BJ (cell line): ENCODE measurements at regions not wholly inside any gene's neighbourhood (a gene's known extent, or its start where the extent isn't known, plus 50 kb on each side); places are given as distances from the start of the nearest gene placed in this dataset.

ENCODE experiments used
- CTCF ChIA-PET: fragments of 350-600 bp; formaldehyde crosslinking; extraction: SDS; loops from one replicate; lab custom pipeline; 2021; ENCODE audit warnings: antibody characterized with exemption, inconsistent platforms; lab: Yijun Ruan, JAX
- POLR2A ChIA-PET: fragments of 300-600 bp; sonication (Branson Sonifier 250); formaldehyde crosslinking; extraction: SDS; loops from one replicate; lab custom pipeline; 2021; ENCODE audit warnings: antibody characterized with exemption; lab: Charles Lee
- DNase-seq: peaks from one replicate; pipeline ENCODE4 v3.0.0-alpha.2; 2011; ENCODE audit warnings: low read depth
- H3K27me3 ChIP-seq: 2 replicates; pipeline ENCODE4 v1.6.0; 2011; ENCODE audit warnings: low read length; ENCODE audit not compliant: control insufficient read depth, insufficient read depth
- H3K36me3 ChIP-seq: 2 replicates; pipeline ENCODE4 v1.5.1; 2011; ENCODE audit warnings: low read length; ENCODE audit not compliant: control insufficient read depth, insufficient read depth
- H3K4me3 ChIP-seq: 2 replicates; pipeline ENCODE4 v1.5.1; 2011; ENCODE audit warnings: low read depth, mild to moderate bottlenecking, control low read depth, low read length
- TF ChIP-seq, protein P1 (sequence below): IDR thresholded peaks from 2 replicates; pipeline ENCODE4 v1.5.1; 2011; ENCODE audit warnings: low read depth, mild to moderate bottlenecking, control low read depth, inconsistent platforms, low read length, moderate library complexity; ENCODE audit not compliant: insufficient read depth

DNA sequence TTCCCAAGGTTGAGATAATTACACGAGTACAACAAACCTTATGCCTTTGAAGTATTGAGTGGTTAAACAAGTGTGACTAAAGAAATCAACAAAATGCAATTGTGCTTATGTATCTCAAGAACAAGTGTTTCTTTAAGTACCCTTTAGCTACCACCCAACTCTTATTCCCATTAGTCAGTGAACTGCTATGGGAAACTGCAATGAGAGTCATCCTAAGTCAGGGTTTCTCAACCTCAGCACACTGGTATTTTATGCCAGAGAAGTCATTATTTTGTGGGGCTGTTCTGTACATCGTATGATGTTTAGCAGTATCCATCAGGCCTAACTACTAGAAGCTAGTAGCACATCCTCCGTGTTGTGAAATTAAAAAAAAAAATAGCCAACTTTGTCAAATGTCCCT is 549.1 kb upstream of the BOD1L1 start:
- CTCF ChIA-PET, result no interaction called here
- TF ChIP-seq, protein P1, sequence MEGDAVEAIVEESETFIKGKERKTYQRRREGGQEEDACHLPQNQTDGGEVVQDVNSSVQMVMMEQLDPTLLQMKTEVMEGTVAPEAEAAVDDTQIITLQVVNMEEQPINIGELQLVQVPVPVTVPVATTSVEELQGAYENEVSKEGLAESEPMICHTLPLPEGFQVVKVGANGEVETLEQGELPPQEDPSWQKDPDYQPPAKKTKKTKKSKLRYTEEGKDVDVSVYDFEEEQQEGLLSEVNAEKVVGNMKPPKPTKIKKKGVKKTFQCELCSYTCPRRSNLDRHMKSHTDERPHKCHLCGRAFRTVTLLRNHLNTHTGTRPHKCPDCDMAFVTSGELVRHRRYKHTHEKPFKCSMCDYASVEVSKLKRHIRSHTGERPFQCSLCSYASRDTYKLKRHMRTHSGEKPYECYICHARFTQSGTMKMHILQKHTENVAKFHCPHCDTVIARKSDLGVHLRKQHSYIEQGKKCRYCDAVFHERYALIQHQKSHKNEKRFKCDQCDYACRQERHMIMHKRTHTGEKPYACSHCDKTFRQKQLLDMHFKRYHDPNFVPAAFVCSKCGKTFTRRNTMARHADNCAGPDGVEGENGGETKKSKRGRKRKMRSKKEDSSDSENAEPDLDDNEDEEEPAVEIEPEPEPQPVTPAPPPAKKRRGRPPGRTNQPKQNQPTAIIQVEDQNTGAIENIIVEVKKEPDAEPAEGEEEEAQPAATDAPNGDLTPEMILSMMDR, result no peak
- no peak for DNase-seq
- POLR2A ChIA-PET, result no interaction called here
- Histone ChIP-seq H3K4me3 (no peak overlapping the region), H3K27me3 (no peaks in the 10 kb centered on the region), H3K36me3 (no peaks in the 10 kb centered on the region)

DNA sequence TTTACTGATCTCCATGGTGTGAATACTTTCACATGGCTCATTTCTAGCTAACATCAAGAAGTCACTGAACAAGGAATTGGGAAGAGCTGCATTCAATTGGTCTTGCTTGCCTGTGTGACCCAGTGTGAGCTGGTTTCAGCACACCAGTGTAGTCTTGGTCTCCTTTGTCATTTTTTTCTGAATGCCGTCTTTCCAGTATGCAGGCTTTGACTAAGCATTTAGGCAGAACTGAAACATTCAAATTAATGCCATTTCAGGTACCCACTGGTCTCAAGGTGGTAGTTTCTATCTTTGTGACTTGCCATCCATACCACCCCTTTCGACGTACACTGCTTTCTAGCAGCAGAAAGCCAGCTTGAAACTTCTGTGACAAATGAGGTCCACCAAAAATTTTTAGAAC is 550.5 kb upstream of the BOD1L1 start:
- H3K4me3 ChIP-seq, result no peak overlapping the region
- ChIA-PET CTCF (interaction anchor here (1.2 kb wide), 1 partner anchor 16 kb away, joined by 3 read pairs; no protein-coding TSS in a partner anchor), POLR2A (no interaction called here)
- no peaks in the 10 kb centered on the region for H3K27me3 ChIP-seq
- TF ChIP-seq, protein P1, result no peak
- H3K36me3 ChIP-seq, result no peaks in the 10 kb centered on the region
- DNase-seq, result no peak

DNA sequence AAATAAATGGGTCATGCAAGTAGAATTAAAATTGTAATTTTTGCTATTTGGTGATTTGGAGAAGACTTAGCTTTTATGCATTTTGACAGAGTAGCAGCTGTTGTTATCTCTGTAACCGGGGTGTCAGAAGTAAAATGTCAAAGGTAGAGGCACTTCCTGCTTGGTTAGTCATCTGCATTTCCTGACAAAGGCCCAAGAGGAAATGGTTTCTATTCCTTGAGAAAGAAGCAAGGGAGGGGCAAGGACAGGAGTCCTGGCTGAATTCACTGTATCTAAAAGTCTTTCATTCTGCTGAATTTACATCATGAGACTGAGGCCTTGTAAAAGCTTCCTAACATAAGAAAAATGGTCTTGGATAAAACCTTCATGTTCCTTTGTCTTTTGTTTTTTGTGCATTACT is 550.9 kb upstream of the BOD1L1 start:
- no peak for DNase-seq
- TF ChIP-seq, protein P1, result no peak
- no peak overlapping the region for H3K4me3 ChIP-seq
- POLR2A ChIA-PET, result no interaction called here
- H3K27me3 ChIP-seq, result no peaks in the 10 kb centered on the region
- CTCF ChIA-PET, result interaction anchor here (1.2 kb wide), 1 partner anchor 16 kb away, joined by 3 read pairs; no protein-coding TSS in a partner anchor
- no peaks in the 10 kb centered on the region for H3K36me3 ChIP-seq

DNA sequence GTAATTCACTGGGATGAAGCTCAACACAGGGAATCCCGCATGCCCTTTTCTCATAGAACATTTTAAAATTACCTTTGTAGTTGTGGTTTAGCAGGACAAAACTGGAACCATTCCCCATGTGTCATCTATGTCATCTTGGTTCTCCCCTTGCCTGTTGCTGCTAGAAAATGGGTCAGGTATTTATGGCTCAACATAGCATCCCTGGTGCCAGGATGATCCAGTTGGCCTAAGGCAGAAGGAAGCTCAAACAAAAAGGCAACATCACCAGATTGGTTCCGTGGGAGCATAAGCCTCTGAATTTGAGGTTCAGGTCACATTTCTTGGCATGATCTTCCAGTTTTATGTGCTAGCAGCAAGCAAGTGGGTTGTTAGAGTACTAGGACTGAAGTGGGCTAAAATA is 552.6 kb upstream of the BOD1L1 start:
- POLR2A ChIA-PET, result no interaction called here
- CTCF ChIA-PET, result no interaction called here
- Histone ChIP-seq H3K4me3 (no peak overlapping the region), H3K27me3 (no peaks in the 10 kb centered on the region), H3K36me3 (no peaks in the 10 kb centered on the region)
- TF ChIP-seq, protein P1, result no peak
- DNase-seq, result no peak

DNA sequence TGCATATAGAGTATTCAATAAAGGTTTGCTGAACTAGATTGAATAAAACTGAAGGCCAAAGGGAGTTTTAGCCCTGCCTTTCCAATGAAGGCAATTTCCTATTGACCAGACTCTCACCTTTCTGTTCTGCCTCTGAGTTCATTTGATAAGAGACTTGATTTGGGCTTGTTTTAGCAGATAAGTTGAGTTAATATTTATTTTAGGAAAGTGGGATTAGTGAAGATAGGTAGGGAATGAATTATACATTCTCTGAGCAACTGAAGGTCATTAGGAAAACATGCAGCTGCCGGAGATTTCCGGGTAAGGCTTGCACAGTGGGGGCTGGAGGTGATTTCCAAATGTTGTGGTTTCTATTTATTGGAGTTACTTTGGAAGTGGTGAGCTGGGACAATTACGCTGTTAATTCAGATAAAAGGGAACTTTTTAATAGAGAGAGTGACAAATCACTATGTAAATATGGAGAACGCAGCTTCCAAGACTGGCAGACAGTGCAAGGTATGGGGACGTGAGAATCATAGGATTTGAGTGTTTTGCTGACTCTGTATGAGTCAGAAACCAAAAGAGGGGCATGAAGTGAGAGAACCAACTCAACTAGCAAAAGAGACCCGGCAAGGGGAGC is 553.6 kb upstream of the BOD1L1 start:
- no peaks in the 10 kb centered on the region for H3K27me3 ChIP-seq
- CTCF ChIA-PET, result no interaction called here
- H3K4me3 ChIP-seq, result no peak overlapping the region
- H3K36me3 ChIP-seq, result no peaks in the 10 kb centered on the region
- TF ChIP-seq, protein P1, result no peak
- POLR2A ChIA-PET, result no interaction called here
- no peak for DNase-seq
